ENCODE measurements at regions not wholly inside any gene's neighbourhood (a gene's known extent, or its start where the extent isn't known, plus 50 kb on each side); places are given as distances from the start of the nearest gene placed in this dataset.

GRCh38 chr14:104506461-104507253 is 72.9 kb upstream of the C14orf180 start:
- no peak for DNase-seq

- DNase-seq, result no peak
These were observed 72.1 kb upstream of the C14orf180 start for GRCh38 chr14:104507443-104507842.

GRCh38 chr14:104509673-104510072 is 69.9 kb upstream of the C14orf180 start:
- no peak for DNase-seq

- no peak for DNase-seq
These were observed 69.3 kb upstream of the C14orf180 start for GRCh38 chr14:104510216-104510615.

GRCh38 chr14:104510794-104511611 is 68.6 kb upstream of the C14orf180 start:
- DNase-seq, result no peak

GRCh38 chr14:104512061-104512460 is 67.5 kb upstream of the C14orf180 start:
- DNase-seq, result no peak

- DNase-seq, result no peak
These were observed 66.6 kb upstream of the C14orf180 start for GRCh38 chr14:104512771-104513640.

GRCh38 chr14:104513641-104514046 is 65.9 kb upstream of the C14orf180 start:
- DNase-seq, result no peak

GRCh38 chr14:104514156-104514848 is 65.3 kb upstream of the C14orf180 start:
- no peak for DNase-seq

GRCh38 chr14:104515059-104515810 is 64.3 kb upstream of the C14orf180 start:
- no peak for DNase-seq

- DNase-seq, result no peak
These were observed 63.5 kb upstream of the C14orf180 start for GRCh38 chr14:104515811-104516780.

GRCh38 chr14:104516906-104517305 is 62.7 kb upstream of the C14orf180 start:
- no peak for DNase-seq

GRCh38 chr14:104517426-104517825 is 62.1 kb upstream of the C14orf180 start:
- DNase-seq, result no peak

GRCh38 chr14:104517867-104518266 is 61.7 kb upstream of the C14orf180 start:
- no peak for DNase-seq

GRCh38 chr14:104518659-104519350 is 60.8 kb upstream of the C14orf180 start:
- no peak for DNase-seq

- DNase-seq, result no peak
These were observed 59.8 kb upstream of the C14orf180 start for GRCh38 chr14:104519721-104520120.

- no peak for DNase-seq
These were observed 58.7 kb upstream of the C14orf180 start for GRCh38 chr14:104520620-104521410.

- no peak for DNase-seq
These were observed 57.5 kb upstream of the C14orf180 start for GRCh38 chr14:104521816-104522745.

All from activated CD4-positive, alpha-beta T cell treated with anti-CD3 and anti-CD28 coated beads, Interleukin-2, amount 50 U/mL, for 4 hours (primary cell).